CD14-positive monocyte (primary cell): ENCODE measurements at regions not wholly inside any gene's neighbourhood (a gene's known extent, or its start where the extent isn't known, plus 50 kb on each side); places are given as distances from the start of the nearest gene placed in this dataset.

Experiments used
- DNase-seq, 3 donors: peaks; one replicate each; pipeline ENCODE4 v3.0.0-alpha.2; 2011 to 2022
- H2AFZ ChIP-seq: 2 replicates; pipeline ENCODE4 v1.6.0; 2012; ENCODE audit warnings: mild to moderate bottlenecking, low read depth, low read length, inconsistent platforms; ENCODE audit not compliant: insufficient read depth, poor library complexity, severe bottlenecking
- H3K27ac ChIP-seq, 2 donors: 1 replicate in 1 of 2; 2 replicates in 1 of 2; pipeline ENCODE4 v1.5.1; 2012 to 2013; ENCODE audit warnings: low read length in 2 of 2, control low read depth in 1 of 2, inconsistent platforms in 1 of 2, low read depth in 1 of 2, mild to moderate bottlenecking in 1 of 2
- H3K27me3 ChIP-seq, 2 donors: one replicate each; pipeline versions ENCODE4 v1.6.0 to v1.6.1; 2011 to 2013; ENCODE audit warnings: low read length in 2 of 2; ENCODE audit not compliant: control insufficient read depth in 2 of 2, insufficient read depth in 2 of 2
- H3K36me3 ChIP-seq, 2 donors: replicated peaks in 1 of 2; 1 replicate in 1 of 2; 2 replicates in 1 of 2; pipeline versions ENCODE4 v1.5.1 to v1.6.1; 2012 to 2013; ENCODE audit warnings: low read length in 2 of 2, control low read depth in 1 of 2, inconsistent platforms in 1 of 2, mild to moderate bottlenecking in 1 of 2; ENCODE audit not compliant: insufficient read depth in 2 of 2, control insufficient read depth in 1 of 2
- H3K4me1 ChIP-seq, 2 donors: 1 replicate in 1 of 2; 2 replicates in 1 of 2; pipeline versions ENCODE4 v1.5.1 to v1.6.1; 2012 to 2013; ENCODE audit warnings: low read length in 2 of 2, control low read depth in 1 of 2, inconsistent platforms in 1 of 2, mild to moderate bottlenecking in 1 of 2, moderate library complexity in 1 of 2; ENCODE audit not compliant: insufficient read depth in 2 of 2, control insufficient read depth in 1 of 2
- H3K4me2 ChIP-seq: replicated peaks from 2 replicates; pipeline ENCODE3; 2012; ENCODE audit warnings: low read length, moderate library complexity, mild to moderate bottlenecking; ENCODE audit not compliant: poor library complexity, severe bottlenecking; ENCODE audit errors: extremely low read depth
- H3K4me3 ChIP-seq, 3 experiments: fragments of 200-600 bp in 1 of 3; sonication (generic) in 1 of 3; replicated peaks in 1 of 3; 1 replicate in 2 of 3; 2 replicates in 1 of 3; pipeline ENCODE4 v1.5.1; 2011 to 2013; ENCODE audit warnings: low read length in 3 of 3, mild to moderate bottlenecking in 3 of 3, control low read depth in 2 of 3, low read depth in 2 of 3, inconsistent platforms in 1 of 3, moderate library complexity in 1 of 3
- H3K79me2 ChIP-seq: 2 replicates; pipeline ENCODE4 v1.6.0; 2012; ENCODE audit warnings: mild to moderate bottlenecking, control low read depth, inconsistent platforms, low read length, moderate library complexity; ENCODE audit not compliant: insufficient read depth
- H3K9ac ChIP-seq: 2 replicates; pipeline ENCODE4 v1.6.0; 2017; ENCODE audit warnings: low read length, mild to moderate bottlenecking; ENCODE audit not compliant: insufficient read depth, poor library complexity, severe bottlenecking
- H3K9me3 ChIP-seq, 2 donors: replicated peaks in 1 of 2; 1 replicate in 1 of 2; 2 replicates in 1 of 2; pipeline versions ENCODE4 v1.5.1 to v1.6.1; 2012 to 2013; ENCODE audit warnings: low read length in 2 of 2, control low read depth in 1 of 2; ENCODE audit not compliant: control insufficient read depth in 1 of 2, insufficient read depth in 1 of 2
- H4K20me1 ChIP-seq: 2 replicates; pipeline ENCODE4 v1.6.0; 2012; ENCODE audit warnings: mild to moderate bottlenecking, low read length, control low read depth, moderate library complexity; ENCODE audit not compliant: insufficient read depth
- H3K27ac Mint-ChIP-seq, 7 donors: one replicate each; pipeline ENCODE4 v1.8.0; 2020; ENCODE audit warnings: mild to moderate bottlenecking in 7 of 7, mixed read lengths in 7 of 7, moderate library complexity in 6 of 7, inconsistent platforms in 2 of 7
- H3K27me3 Mint-ChIP-seq, 3 donors: one replicate each; pipeline ENCODE4 v1.8.0; 2021 to 2022; ENCODE audit warnings: low read depth in 3 of 3, mild to moderate bottlenecking in 3 of 3, mixed read lengths in 3 of 3, moderate library complexity in 3 of 3, inconsistent platforms in 1 of 3
- H3K36me3 Mint-ChIP-seq, 2 donors: one replicate each; pipeline ENCODE4 v1.8.0; 2020; ENCODE audit warnings: mixed read lengths in 2 of 2, inconsistent platforms in 1 of 2, mild to moderate bottlenecking in 1 of 2
- H3K4me1 Mint-ChIP-seq: one replicate; pipeline ENCODE4 v1.8.0; 2020; ENCODE audit warnings: mild to moderate bottlenecking, mixed read lengths
- H3K4me3 Mint-ChIP-seq, 2 donors: one replicate each; pipeline ENCODE4 v1.8.0; 2020; ENCODE audit warnings: mild to moderate bottlenecking in 2 of 2, mixed read lengths in 2 of 2, moderate library complexity in 1 of 2
- H3K9me3 Mint-ChIP-seq, 7 donors: one replicate each; pipeline ENCODE4 v1.8.0; 2020 to 2022; ENCODE audit warnings: mixed read lengths in 7 of 7, mild to moderate bottlenecking in 6 of 7, moderate library complexity in 6 of 7, inconsistent platforms in 2 of 7
- WGBS: methylation state at CpG from one replicate; pipeline ENCODE4 v1.1.5; 2013; ENCODE audit warnings: missing lambda C conversion rate; ENCODE audit not compliant: insufficient coverage; 5-methylcytosine and 5-hydroxymethylcytosine counted together
- intact Hi-C, 2 donors: fragments of 100-400 bp; cut with micrococcal nuclease; formaldehyde crosslinking; loops; one replicate each; pipeline versions ENCODE4 v1.15.0 to v1.15.1; 2023
- TF ChIP-seq, protein P1 (sequence below): fragments of 200-600 bp; IDR thresholded peaks from one replicate; pipeline ENCODE4 v1.8.0; 2022; ENCODE audit warnings: antibody characterized with exemption, mild to moderate bottlenecking

- DNase-seq: no peak
- 72% methylated on average over 3 of the region's 4 CpGs for WGBS
- H3K4me1 Mint-ChIP-seq: peaks cover 14% of the 10 kb centered on the region
Measured at GRCh38 chr11:92764128-92764527, 205.3 kb upstream of the MTNR1B start.

DNA sequence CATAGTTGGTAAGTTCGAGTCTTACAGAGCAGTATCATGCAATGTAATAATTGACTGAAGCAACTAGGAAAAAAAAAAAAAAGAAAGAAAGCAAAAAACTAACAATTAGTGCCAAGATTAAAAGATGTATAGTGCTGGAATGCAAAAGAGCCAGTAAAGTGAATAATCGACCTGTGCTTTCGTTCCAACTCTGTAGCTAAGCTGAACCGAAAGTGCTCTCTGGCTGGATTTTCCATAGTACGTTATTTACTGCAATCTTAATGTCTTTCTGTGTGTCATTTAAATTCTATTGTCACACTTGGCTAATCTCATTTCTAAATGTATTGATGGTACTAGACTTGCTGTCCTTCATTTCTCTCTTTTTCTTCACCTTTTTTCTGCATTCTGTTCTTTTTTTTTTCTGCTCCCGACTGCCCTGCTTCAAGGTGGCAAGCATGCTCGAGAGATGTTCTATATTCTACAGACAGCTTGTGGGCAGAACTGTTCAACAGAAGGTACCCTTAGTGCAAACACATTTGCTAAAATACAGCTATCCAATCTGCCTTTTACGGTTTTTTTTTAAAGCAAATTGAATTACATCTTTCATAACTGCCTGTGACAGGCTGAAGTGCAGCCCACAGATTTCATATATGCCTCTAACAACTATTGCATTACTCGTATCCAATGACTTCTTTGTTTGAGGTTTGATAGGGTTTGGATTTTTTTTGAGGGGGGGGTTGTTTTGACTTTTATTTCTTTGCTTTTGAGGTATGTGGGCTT, 204.2 kb upstream of the MTNR1B start:
- Histone ChIP-seq H3K79me2 (no peaks in the 10 kb centered on the region), H3K9me3 (no peaks in the 10 kb centered on the region), H3K9ac (no peak overlapping the region), H4K20me1 (no peaks in the 10 kb centered on the region), H3K27ac (no peak overlapping the region), H3K27me3 (no peaks in the 10 kb centered on the region), H3K36me3 (no peaks in the 10 kb centered on the region), H3K4me2 (peak overlapping the region; percentile 55), H2AFZ (no peak overlapping the region), H3K4me1 (peaks cover 7 to 9% of the 10 kb centered on the region in 2 donors), H3K4me3 (no peak overlapping the region)
- 62% methylated on average over 4 of the region's 9 CpGs for WGBS
- H3K36me3 Mint-ChIP-seq: no peaks in the 10 kb centered on the region
- TF ChIP-seq, protein P1, sequence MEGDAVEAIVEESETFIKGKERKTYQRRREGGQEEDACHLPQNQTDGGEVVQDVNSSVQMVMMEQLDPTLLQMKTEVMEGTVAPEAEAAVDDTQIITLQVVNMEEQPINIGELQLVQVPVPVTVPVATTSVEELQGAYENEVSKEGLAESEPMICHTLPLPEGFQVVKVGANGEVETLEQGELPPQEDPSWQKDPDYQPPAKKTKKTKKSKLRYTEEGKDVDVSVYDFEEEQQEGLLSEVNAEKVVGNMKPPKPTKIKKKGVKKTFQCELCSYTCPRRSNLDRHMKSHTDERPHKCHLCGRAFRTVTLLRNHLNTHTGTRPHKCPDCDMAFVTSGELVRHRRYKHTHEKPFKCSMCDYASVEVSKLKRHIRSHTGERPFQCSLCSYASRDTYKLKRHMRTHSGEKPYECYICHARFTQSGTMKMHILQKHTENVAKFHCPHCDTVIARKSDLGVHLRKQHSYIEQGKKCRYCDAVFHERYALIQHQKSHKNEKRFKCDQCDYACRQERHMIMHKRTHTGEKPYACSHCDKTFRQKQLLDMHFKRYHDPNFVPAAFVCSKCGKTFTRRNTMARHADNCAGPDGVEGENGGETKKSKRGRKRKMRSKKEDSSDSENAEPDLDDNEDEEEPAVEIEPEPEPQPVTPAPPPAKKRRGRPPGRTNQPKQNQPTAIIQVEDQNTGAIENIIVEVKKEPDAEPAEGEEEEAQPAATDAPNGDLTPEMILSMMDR: no peak
- intact Hi-C loops: no loop called here
- no peak overlapping the region for H3K4me3 Mint-ChIP-seq
- no peak for DNase-seq
- peaks cover 0 to 2% (median 0%) of the 10 kb centered on the region in 7 donors for H3K9me3 Mint-ChIP-seq
- H3K27me3 Mint-ChIP-seq: peaks cover 0 to 10% (median 0%) of the 10 kb centered on the region in 3 donors
- no peak overlapping the region for H3K27ac Mint-ChIP-seq
- peaks cover 14% of the 10 kb centered on the region for H3K4me1 Mint-ChIP-seq

More at GRCh38 chr11:92764128-92764527, 205.3 kb upstream of the MTNR1B start:
- TF ChIP-seq, protein P1: no peak
- H3K4me2 ChIP-seq: no peak overlapping the region
- H3K9me3 ChIP-seq: no peaks in the 10 kb centered on the region
- peaks cover 0 to 2% (median 0%) of the 10 kb centered on the region in 7 donors for H3K9me3 Mint-ChIP-seq
- H3K27me3 ChIP-seq: no peaks in the 10 kb centered on the region
- no peak overlapping the region for H3K27ac Mint-ChIP-seq
- H3K9ac ChIP-seq: no peak overlapping the region
- H3K36me3 ChIP-seq: no peaks in the 10 kb centered on the region
- no peak overlapping the region for H3K4me3 ChIP-seq
- intact Hi-C loops: no loop called here
- peaks cover 7 to 9% of the 10 kb centered on the region in 2 donors for H3K4me1 ChIP-seq
- no peaks in the 10 kb centered on the region for H3K36me3 Mint-ChIP-seq
- peaks cover 0 to 6% (median 0%) of the 10 kb centered on the region in 3 donors for H3K27me3 Mint-ChIP-seq
- H4K20me1 ChIP-seq: no peaks in the 10 kb centered on the region
- no peak overlapping the region for H3K4me3 Mint-ChIP-seq
- no peak overlapping the region for H2AFZ ChIP-seq
- H3K27ac ChIP-seq: no peak overlapping the region
- no peaks in the 10 kb centered on the region for H3K79me2 ChIP-seq
